Nephron (organoid): ENCODE measurements at regions not wholly inside any gene's neighbourhood (a gene's known extent, or its start where the extent isn't known, plus 50 kb on each side); places are given as distances from the start of the nearest gene placed in this dataset.

Experiments
- H3K27ac Mint-ChIP-seq, 3 experiments: 2 replicates each; pipeline ENCODE4 v1.8.0; 2020; ENCODE audit warnings: mixed read lengths in 3 of 3, mild to moderate bottlenecking in 2 of 3, moderate library complexity in 1 of 3
- H3K27me3 Mint-ChIP-seq: 2 replicates; pipeline ENCODE4 v1.8.0; 2021; ENCODE audit warnings: low read depth, mild to moderate bottlenecking, moderate library complexity, mixed read lengths
- H3K36me3 Mint-ChIP-seq: 2 replicates; pipeline ENCODE4 v1.8.0; 2020; ENCODE audit warnings: low read depth, mixed read lengths
- H3K4me1 Mint-ChIP-seq: 2 replicates; pipeline ENCODE4 v1.8.0; 2020; ENCODE audit warnings: mixed read lengths
- H3K4me3 Mint-ChIP-seq, 3 experiments: 2 replicates each; pipeline ENCODE4 v1.8.0; 2020; ENCODE audit warnings: mild to moderate bottlenecking in 3 of 3, mixed read lengths in 3 of 3, moderate library complexity in 2 of 3
- H3K9me3 Mint-ChIP-seq: 2 replicates; pipeline ENCODE4 v1.8.0; 2020; ENCODE audit warnings: mixed read lengths
- CTCF ChIP-seq, 3 experiments: fragments of 200-600 bp; sonication (generic); IDR thresholded peaks; one replicate each; pipeline ENCODE4 v1.5.0; 2021; ENCODE audit warnings: antibody characterized with exemption in 3 of 3; ENCODE audit not compliant: unreplicated experiment in 3 of 3

- Mint-ChIP-seq H3K36me3 (no peaks in the 10 kb centered on the region), H3K27me3 (no peaks in the 10 kb centered on the region), H3K9me3 (no peaks in the 10 kb centered on the region), H3K4me1 (no peaks in the 10 kb centered on the region), H3K27ac (peak overlapping the region; percentile 11 to 58 (median 49)), H3K4me3 (no peak overlapping the region)
- no peak for TF ChIP-seq CTCF (IDR thresholded peaks at IDR 0.05; ENCODE audit: unreplicated experiment in 3 of 3)
These were observed 1154.7 kb upstream of the ADGRL2 start for GRCh38 chr1:80646053-80646452.

- Mint-ChIP-seq H3K27ac (peak overlapping the region; percentile 11 to 58 (median 49)), H3K4me3 (no peak overlapping the region), H3K36me3 (no peaks in the 10 kb centered on the region), H3K4me1 (no peaks in the 10 kb centered on the region), H3K9me3 (no peaks in the 10 kb centered on the region), H3K27me3 (no peaks in the 10 kb centered on the region)
- TF ChIP-seq CTCF (IDR thresholded peaks at IDR 0.05; ENCODE audit: unreplicated experiment in 3 of 3) = no peak
These were observed 1155.1 kb upstream of the ADGRL2 start for GRCh38 chr1:80645621-80646020.

GRCh38 chr1:80640978-80641377 is 1159.8 kb upstream of the ADGRL2 start:
- H3K4me3 Mint-ChIP-seq = no peak overlapping the region
- no peaks in the 10 kb centered on the region for H3K27me3 Mint-ChIP-seq

GRCh38 chr1:80639777-80640533 is 1160.8 kb upstream of the ADGRL2 start:
- H3K4me3 Mint-ChIP-seq = no peak overlapping the region
- H3K9me3 Mint-ChIP-seq = peaks cover under 1% of the 10 kb centered on the region
- no peaks in the 10 kb centered on the region for H3K27me3 Mint-ChIP-seq
- no peaks in the 10 kb centered on the region for H3K4me1 Mint-ChIP-seq
- no peak for TF ChIP-seq CTCF (IDR thresholded peaks at IDR 0.05; ENCODE audit: unreplicated experiment in 3 of 3)
- peaks cover 12% of the 10 kb centered on the region for H3K36me3 Mint-ChIP-seq
- H3K27ac Mint-ChIP-seq = no peak overlapping the region

More at GRCh38 chr1:80640978-80641377, 1159.8 kb upstream of the ADGRL2 start:
- no peaks in the 10 kb centered on the region for H3K9me3 Mint-ChIP-seq
- peaks cover 11% of the 10 kb centered on the region for H3K36me3 Mint-ChIP-seq
- no peak for TF ChIP-seq CTCF (IDR thresholded peaks at IDR 0.05; ENCODE audit: unreplicated experiment in 3 of 3)
- H3K27ac Mint-ChIP-seq = no peak overlapping the region
- H3K4me1 Mint-ChIP-seq = no peaks in the 10 kb centered on the region

- peaks cover 2% of the 10 kb centered on the region for H3K9me3 Mint-ChIP-seq
- peak overlapping the region; percentile 39 to 56 (median 52) for H3K27ac Mint-ChIP-seq
- H3K4me1 Mint-ChIP-seq = peaks cover 5% of the 10 kb centered on the region
- H3K36me3 Mint-ChIP-seq = peaks cover 22% of the 10 kb centered on the region
- no peak overlapping the region for H3K4me3 Mint-ChIP-seq
- H3K27me3 Mint-ChIP-seq = no peaks in the 10 kb centered on the region
- TF ChIP-seq CTCF (IDR thresholded peaks at IDR 0.05; ENCODE audit: unreplicated experiment in 3 of 3) = no peak
These were observed 1166.6 kb upstream of the ADGRL2 start for GRCh38 chr1:80633947-80634706.
